ENCODE measurements at regions not wholly inside any gene's neighbourhood (a gene's known extent, or its start where the extent isn't known, plus 50 kb on each side); places are given as distances from the start of the nearest gene placed in this dataset.
"Not testable (repeated sequence)": the region's sequence is repeated elsewhere in the genome, so short reads cannot be mapped to it uniquely, and the experiment has no call there.

GRCh38 chrX:44742480-44743155 lies 101.2 kb upstream of the DUSP21 start:
- POLR2A ChIA-PET: no interaction called here
- Histone ChIP-seq H3K36me3 (ENCODE audit: control insufficient read depth, insufficient read depth, low read length) (no peaks in the 10 kb centered on the region), H3K27me3 (ENCODE audit: control insufficient read depth, insufficient read depth, low read length) (no peaks in the 10 kb centered on the region), H3K4me3 (ENCODE audit: low read depth, low read length) (no peak overlapping the region)
- no peak for TF ChIP-seq CTCF (IDR thresholded peaks at IDR 0.05; ENCODE audit: insufficient read depth, low read depth, low read length)
- CTCF ChIA-PET: no interaction called here
- DNase-seq (ENCODE audit: low read depth): no peak

GRCh38 chrX:44741859-44742258 lies 102.0 kb upstream of the DUSP21 start:
- H3K36me3 ChIP-seq (ENCODE audit: control insufficient read depth, insufficient read depth, low read length); DNase-seq (ENCODE audit: low read depth); H3K27me3 ChIP-seq (ENCODE audit: control insufficient read depth, insufficient read depth, low read length); H3K4me3 ChIP-seq (ENCODE audit: low read depth, low read length); POLR2A ChIA-PET; CTCF ChIA-PET: not testable (repeated sequence)

GRCh38 chrX:44741458-44741857 lies 102.4 kb upstream of the DUSP21 start:
- H3K27me3 ChIP-seq (ENCODE audit: control insufficient read depth, insufficient read depth, low read length); H3K36me3 ChIP-seq (ENCODE audit: control insufficient read depth, insufficient read depth, low read length); DNase-seq (ENCODE audit: low read depth); H3K4me3 ChIP-seq (ENCODE audit: low read depth, low read length); POLR2A ChIA-PET; CTCF ChIA-PET: not testable (repeated sequence)

- ChIA-PET CTCF (no interaction called here), POLR2A (no interaction called here)
- no peaks in the 10 kb centered on the region for H3K27me3 ChIP-seq (ENCODE audit: control insufficient read depth, insufficient read depth, low read length)
- DNase-seq (ENCODE audit: low read depth): no peak
- H3K36me3 ChIP-seq (ENCODE audit: control insufficient read depth, insufficient read depth, low read length): no peaks in the 10 kb centered on the region
- TF ChIP-seq CTCF (IDR thresholded peaks at IDR 0.05; ENCODE audit: insufficient read depth, low read depth, low read length): no peak
- H3K4me3 ChIP-seq (ENCODE audit: low read depth, low read length): no peak overlapping the region
Observed at GRCh38 chrX:44735498-44735897, 108.3 kb upstream of the DUSP21 start.

GRCh38 chrX:44733931-44734330 lies 109.9 kb upstream of the DUSP21 start:
- CTCF ChIA-PET: no interaction called here
- DNase-seq (ENCODE audit: low read depth): no peak
- H3K4me3 ChIP-seq (ENCODE audit: low read depth, low read length): no peak overlapping the region
- no peaks in the 10 kb centered on the region for H3K36me3 ChIP-seq (ENCODE audit: control insufficient read depth, insufficient read depth, low read length)
- no peak for TF ChIP-seq CTCF (IDR thresholded peaks at IDR 0.05; ENCODE audit: insufficient read depth, low read depth, low read length)
- no peaks in the 10 kb centered on the region for H3K27me3 ChIP-seq (ENCODE audit: control insufficient read depth, insufficient read depth, low read length)
- POLR2A ChIA-PET: no interaction called here

GRCh38 chrX:44731160-44731559 lies 112.7 kb upstream of the DUSP21 start:
- Histone ChIP-seq H3K27me3 (ENCODE audit: control insufficient read depth, insufficient read depth, low read length) (no peaks in the 10 kb centered on the region), H3K4me3 (ENCODE audit: low read depth, low read length) (no peak overlapping the region), H3K36me3 (ENCODE audit: control insufficient read depth, insufficient read depth, low read length) (no peaks in the 10 kb centered on the region)
- no peak for TF ChIP-seq CTCF (IDR thresholded peaks at IDR 0.05; ENCODE audit: insufficient read depth, low read depth, low read length)
- POLR2A ChIA-PET: no interaction called here
- CTCF ChIA-PET: no interaction called here
- DNase-seq (ENCODE audit: low read depth): no peak
